ENCODE measurements at regions not wholly inside any gene's neighbourhood (a gene's known extent, or its start where the extent isn't known, plus 50 kb on each side); places are given as distances from the start of the nearest gene placed in this dataset.

DNA sequence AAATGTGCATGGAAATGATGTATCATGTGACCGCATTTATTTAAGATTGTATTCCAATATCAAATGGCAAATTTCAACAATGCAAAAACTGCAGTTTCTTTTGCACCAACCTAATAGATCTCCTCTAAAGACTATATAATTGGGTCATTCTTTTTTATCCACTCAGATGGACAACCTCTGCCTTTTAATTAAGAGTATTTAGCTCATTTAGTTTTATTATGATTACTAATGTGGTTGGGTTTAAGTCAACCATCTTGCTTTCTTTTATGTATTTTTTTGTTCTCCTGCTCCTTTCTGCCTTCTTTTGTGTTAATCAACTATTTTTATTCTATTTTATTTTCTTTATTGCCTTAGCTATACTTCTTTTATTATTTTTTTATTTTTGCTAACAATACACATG, 468.5 kb upstream of the MKI67 start:
- TF ChIP-seq, protein P1, sequence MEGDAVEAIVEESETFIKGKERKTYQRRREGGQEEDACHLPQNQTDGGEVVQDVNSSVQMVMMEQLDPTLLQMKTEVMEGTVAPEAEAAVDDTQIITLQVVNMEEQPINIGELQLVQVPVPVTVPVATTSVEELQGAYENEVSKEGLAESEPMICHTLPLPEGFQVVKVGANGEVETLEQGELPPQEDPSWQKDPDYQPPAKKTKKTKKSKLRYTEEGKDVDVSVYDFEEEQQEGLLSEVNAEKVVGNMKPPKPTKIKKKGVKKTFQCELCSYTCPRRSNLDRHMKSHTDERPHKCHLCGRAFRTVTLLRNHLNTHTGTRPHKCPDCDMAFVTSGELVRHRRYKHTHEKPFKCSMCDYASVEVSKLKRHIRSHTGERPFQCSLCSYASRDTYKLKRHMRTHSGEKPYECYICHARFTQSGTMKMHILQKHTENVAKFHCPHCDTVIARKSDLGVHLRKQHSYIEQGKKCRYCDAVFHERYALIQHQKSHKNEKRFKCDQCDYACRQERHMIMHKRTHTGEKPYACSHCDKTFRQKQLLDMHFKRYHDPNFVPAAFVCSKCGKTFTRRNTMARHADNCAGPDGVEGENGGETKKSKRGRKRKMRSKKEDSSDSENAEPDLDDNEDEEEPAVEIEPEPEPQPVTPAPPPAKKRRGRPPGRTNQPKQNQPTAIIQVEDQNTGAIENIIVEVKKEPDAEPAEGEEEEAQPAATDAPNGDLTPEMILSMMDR (IDR thresholded peaks at IDR 0.05; ENCODE audit: low read length), result no peak
- no peak for TF ChIP-seq EZH2 (IDR thresholded peaks at IDR 0.05; ENCODE audit: borderline replicate concordance, low read length)
